Psoas muscle (tissue), 7 donors: ENCODE measurements at regions not wholly inside any gene's neighbourhood (a gene's known extent, or its start where the extent isn't known, plus 50 kb on each side); places are given as distances from the start of the nearest gene placed in this dataset.

Experiments used
- ATAC-seq, 4 donors: fragments of 200-7000 bp; cut with Tn5 transposase; one replicate each; pipeline ENCODE4 v1.9.1; 2020; ENCODE audit warnings: moderate library complexity in 3 of 4, mild to moderate bottlenecking in 2 of 4
- DNase-seq, 2 donors: peaks; one replicate each; pipeline ENCODE4 v3.0.0-alpha.2; 2020
- H3K27ac ChIP-seq: fragments of 200-600 bp; one replicate; pipeline ENCODE4 v1.8.0; 2022
- H3K27me3 ChIP-seq, 3 donors: fragments of 200-600 bp in 1 of 3; one replicate each; pipeline versions ENCODE4 v1.6.1 to v1.8.0; 2013 to 2022; ENCODE audit warnings: low read length in 2 of 3, mild to moderate bottlenecking in 2 of 3, moderate library complexity in 1 of 3; ENCODE audit not compliant: insufficient read depth in 3 of 3
- H3K36me3 ChIP-seq, 2 donors: fragments of 200-600 bp in 1 of 2; one replicate each; pipeline versions ENCODE4 v1.6.1 to v1.8.0; 2013 to 2022; ENCODE audit warnings: low read depth in 1 of 2, mild to moderate bottlenecking in 1 of 2, moderate library complexity in 1 of 2; ENCODE audit not compliant: insufficient read depth in 1 of 2
- H3K4me1 ChIP-seq: fragments of 200-600 bp; one replicate; pipeline ENCODE4 v1.8.0; 2022
- H3K4me3 ChIP-seq: fragments of 200-600 bp; one replicate; pipeline ENCODE4 v1.8.0; 2022; ENCODE audit warnings: mild to moderate bottlenecking
- H3K9me3 ChIP-seq: fragments of 200-600 bp; one replicate; pipeline ENCODE4 v1.8.0; 2022
- WGBS, 3 donors: extraction: QIAGEN DNeasy Blood & Tissue Kit; methylation state at CpG; one replicate each; pipeline versions ENCODE4 v1.1.6 to v1.1.7; 2013; 5-methylcytosine and 5-hydroxymethylcytosine counted together
- intact Hi-C, 2 donors: fragments of 100-400 bp; cut with DNase I; formaldehyde crosslinking; loops; one replicate each; pipeline versions ENCODE4 v1.11.0 to v1.14.2; 2022
- TF ChIP-seq, protein P1 (sequence below): fragments of 200-600 bp; IDR thresholded peaks from one replicate; pipeline ENCODE4 v1.8.0; 2022; ENCODE audit warnings: antibody characterized with exemption
- donor health status: healthy with polysubstance abuse.
- donor health status: DM: no; HTN: no; CAD: no; lungs with moderate emphysema.
- donor health status: Bipolar disorder and iron deficiency.
- donor health status: healthy.
- donor health status: DM: yes; HTN: yes; CAD: no.
- donor health status: DM: no; HTN: no; CAD: no.
- donor health status: DM: yes; HTN: yes; CAD: no.

DNA sequence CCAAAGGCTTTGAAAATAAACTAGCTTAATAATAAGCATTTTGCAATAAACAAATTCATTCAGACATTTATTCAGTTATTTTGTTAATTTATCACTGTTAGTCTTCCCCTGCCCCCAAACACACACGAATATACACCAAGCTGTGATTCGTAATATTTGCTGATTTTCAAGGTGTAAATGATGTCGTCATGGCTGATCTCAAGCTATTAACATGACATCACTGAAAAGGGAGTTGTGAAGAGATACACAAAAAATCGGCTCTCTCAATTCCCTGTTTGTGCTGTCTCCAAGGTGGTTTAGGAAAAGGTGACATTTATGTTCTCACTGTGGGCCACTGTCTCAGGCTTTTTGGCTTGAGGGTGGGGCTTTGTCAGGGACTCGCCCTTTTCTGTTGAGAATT, 413.3 kb downstream of the CDH9 start:
- no peaks in the 10 kb centered on the region for H3K36me3 ChIP-seq
- 62 to 73% (median 68%) methylated on average over 5 of the region's 5 CpGs for WGBS, 3 donors
- H3K4me3 ChIP-seq = no peak overlapping the region
- no peak overlapping the region for H3K27ac ChIP-seq
- H3K9me3 ChIP-seq = no peaks in the 10 kb centered on the region
- DNase-seq (no peak), ATAC-seq (no peak)
- intact Hi-C loops = no loop called here
- no peaks in the 10 kb centered on the region for H3K27me3 ChIP-seq
- H3K4me1 ChIP-seq = no peaks in the 10 kb centered on the region
- TF ChIP-seq, protein P1, sequence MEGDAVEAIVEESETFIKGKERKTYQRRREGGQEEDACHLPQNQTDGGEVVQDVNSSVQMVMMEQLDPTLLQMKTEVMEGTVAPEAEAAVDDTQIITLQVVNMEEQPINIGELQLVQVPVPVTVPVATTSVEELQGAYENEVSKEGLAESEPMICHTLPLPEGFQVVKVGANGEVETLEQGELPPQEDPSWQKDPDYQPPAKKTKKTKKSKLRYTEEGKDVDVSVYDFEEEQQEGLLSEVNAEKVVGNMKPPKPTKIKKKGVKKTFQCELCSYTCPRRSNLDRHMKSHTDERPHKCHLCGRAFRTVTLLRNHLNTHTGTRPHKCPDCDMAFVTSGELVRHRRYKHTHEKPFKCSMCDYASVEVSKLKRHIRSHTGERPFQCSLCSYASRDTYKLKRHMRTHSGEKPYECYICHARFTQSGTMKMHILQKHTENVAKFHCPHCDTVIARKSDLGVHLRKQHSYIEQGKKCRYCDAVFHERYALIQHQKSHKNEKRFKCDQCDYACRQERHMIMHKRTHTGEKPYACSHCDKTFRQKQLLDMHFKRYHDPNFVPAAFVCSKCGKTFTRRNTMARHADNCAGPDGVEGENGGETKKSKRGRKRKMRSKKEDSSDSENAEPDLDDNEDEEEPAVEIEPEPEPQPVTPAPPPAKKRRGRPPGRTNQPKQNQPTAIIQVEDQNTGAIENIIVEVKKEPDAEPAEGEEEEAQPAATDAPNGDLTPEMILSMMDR = no peak

DNA sequence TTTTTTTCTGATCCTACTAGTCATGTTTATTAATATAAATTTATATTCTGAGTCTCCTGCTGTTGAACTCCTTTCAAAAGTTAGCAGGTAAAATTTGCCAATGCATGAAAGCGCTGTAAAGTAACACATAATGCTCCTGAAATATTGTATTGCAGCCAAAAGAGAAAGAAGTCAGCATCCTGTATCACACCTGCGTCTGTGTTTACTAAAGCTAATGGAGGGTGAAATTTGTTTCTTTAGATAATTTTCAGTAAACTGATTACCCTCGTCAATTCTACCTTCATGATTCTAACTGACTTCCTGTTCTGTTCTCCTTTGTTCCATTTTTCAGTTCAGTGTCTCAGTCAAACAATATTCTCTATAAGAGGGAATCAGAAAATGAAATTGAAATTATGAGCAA, 415.4 kb downstream of the CDH9 start:
- TF ChIP-seq, protein P1 = no peak
- intact Hi-C loops = no loop called here
- Histone ChIP-seq H3K27ac (no peak overlapping the region), H3K4me1 (no peaks in the 10 kb centered on the region), H3K27me3 (no peaks in the 10 kb centered on the region), H3K4me3 (no peak overlapping the region), H3K36me3 (no peaks in the 10 kb centered on the region), H3K9me3 (no peaks in the 10 kb centered on the region)
- 46 to 64% (median 48%) methylated on average over 3 of the region's 3 CpGs for WGBS, 3 donors
- ATAC-seq (no peak), DNase-seq (no peak)

DNA sequence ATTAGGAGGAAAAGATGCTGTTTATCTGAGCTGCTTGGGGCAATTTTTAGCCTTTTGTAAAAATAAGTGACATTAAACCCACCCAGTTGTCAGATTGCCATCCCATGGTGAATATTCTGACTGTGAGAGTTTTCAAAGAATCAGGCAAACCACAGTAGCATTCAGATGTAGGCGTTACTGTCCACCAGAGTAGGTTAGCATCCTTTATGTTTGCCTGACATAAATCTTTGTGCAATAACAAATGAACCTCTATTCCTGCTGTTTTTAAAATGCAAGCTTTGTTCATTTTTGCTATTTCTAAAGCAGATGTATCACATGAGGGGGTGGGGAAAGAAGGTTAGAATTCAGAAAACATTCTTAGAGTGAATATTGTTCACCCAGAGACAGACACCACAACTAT, 427.8 kb downstream of the CDH9 start:
- intact Hi-C loops = no loop called here
- DNase-seq (no peak), ATAC-seq (no peak)
- Histone ChIP-seq H3K9me3 (peaks cover 3% of the 10 kb centered on the region), H3K36me3 (no peaks in the 10 kb centered on the region), H3K27ac (no peak overlapping the region), H3K4me1 (no peaks in the 10 kb centered on the region), H3K4me3 (no peak overlapping the region), H3K27me3 (no peaks in the 10 kb centered on the region)
- TF ChIP-seq, protein P1 = no peak
- WGBS, 3 donors = 56 to 88% (median 64%) methylated on average over 1 of the region's 1 CpG

DNA sequence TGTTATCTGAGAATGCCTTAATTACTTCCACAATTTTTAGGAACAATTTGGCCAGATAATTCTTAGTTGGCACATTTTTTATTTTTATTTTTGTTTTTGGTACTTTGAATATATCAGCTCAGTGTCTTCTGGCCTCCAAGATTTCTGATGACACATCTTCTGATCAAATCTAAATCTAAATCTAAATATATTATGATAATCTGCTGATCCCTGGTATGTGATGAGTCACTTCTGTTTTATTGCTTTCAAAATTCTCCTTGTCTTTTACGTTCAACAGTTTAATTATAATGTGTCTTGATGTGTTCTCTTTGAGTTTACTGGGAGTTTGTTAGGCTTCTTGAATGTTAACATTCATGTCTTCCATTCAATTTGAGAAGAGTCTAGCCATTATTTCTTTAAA, 436.8 kb downstream of the CDH9 start:
- WGBS, 3 donors = 63 to 84% (median 63%) methylated on average over 1 of the region's 1 CpG
- Histone ChIP-seq H3K27ac (no peak overlapping the region), H3K27me3 (no peaks in the 10 kb centered on the region), H3K9me3 (no peaks in the 10 kb centered on the region), H3K36me3 (no peaks in the 10 kb centered on the region), H3K4me3 (no peak overlapping the region), H3K4me1 (no peaks in the 10 kb centered on the region)
- intact Hi-C loops = no loop called here
- TF ChIP-seq, protein P1 = no peak
- no peak for DNase-seq
- ATAC-seq = no peak

DNA sequence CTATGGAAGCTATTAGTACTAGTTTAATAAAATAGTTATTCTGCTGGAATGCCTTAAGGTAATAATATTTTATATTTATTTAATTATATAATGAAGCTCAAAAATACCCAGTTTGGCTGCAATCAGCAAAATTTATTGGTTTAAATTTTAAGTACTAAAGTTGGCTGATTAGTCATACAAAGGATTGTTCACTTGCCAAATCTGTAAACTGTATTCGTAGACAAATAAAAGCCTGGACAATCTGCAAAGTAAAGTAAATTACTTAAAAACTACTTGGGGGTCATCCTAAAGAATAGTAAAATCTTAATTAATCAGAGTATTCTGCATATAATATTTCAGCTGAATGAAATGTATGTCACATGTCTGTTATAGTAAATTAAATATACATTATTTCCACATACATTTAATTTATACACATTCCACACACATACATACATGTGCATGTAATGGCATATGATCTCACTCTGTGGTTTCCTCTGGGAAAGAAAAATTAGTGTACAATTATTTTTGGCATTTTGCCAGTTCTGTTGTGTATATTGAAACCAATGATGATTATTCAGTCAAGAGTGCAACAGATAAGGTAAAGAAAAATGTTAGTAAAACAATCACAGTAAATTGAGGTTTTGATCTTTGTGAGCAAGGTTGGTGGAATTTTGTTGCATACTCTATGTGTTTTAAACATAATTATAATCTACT, 455.9 kb downstream of the CDH9 start:
- TF ChIP-seq, protein P1 = no peak
- Histone ChIP-seq H3K27me3 (no peaks in the 10 kb centered on the region), H3K27ac (no peak overlapping the region), H3K4me3 (no peak overlapping the region), H3K9me3 (peaks cover 6% of the 10 kb centered on the region), H3K36me3 (no peaks in the 10 kb centered on the region), H3K4me1 (no peaks in the 10 kb centered on the region)
- intact Hi-C loops = no loop called here
- DNase-seq = no peak
- 74 to 86% (median 77%) methylated on average over 1 of the region's 1 CpG for WGBS, 3 donors
- no peak for ATAC-seq
